GM12878 (cell line): ENCODE measurements at regions not wholly inside any gene's neighbourhood (a gene's known extent, or its start where the extent isn't known, plus 50 kb on each side); places are given as distances from the start of the nearest gene placed in this dataset.
"Not testable (repeated sequence)": the region's sequence is repeated elsewhere in the genome, so short reads cannot be mapped to it uniquely, and the experiment has no call there.

ENCODE experiments used
- ASH2L ChIP-seq: fragments of 300-600, 200-600 bp; sonication (generic); IDR thresholded peaks from 2 replicates; pipeline ENCODE4 v1.6.1; 2017; ENCODE audit warnings: low read depth, mild to moderate bottlenecking, borderline replicate concordance
- EZH2 ChIP-seq: IDR thresholded peaks from 2 replicates; pipeline ENCODE4 v1.6.1; 2012; ENCODE audit warnings: low read depth, mild to moderate bottlenecking, control low read depth, inconsistent platforms, low read length, borderline replicate concordance; ENCODE audit not compliant: control insufficient read depth
- MXI1 ChIP-seq: fragments of 150-350 bp; IDR thresholded peaks from 2 replicates; pipeline ENCODE4 v1.6.1; 2011; ENCODE audit warnings: low read depth, mild to moderate bottlenecking, inconsistent platforms, low read length, improper control_type of control experiment
- NR2C2 ChIP-seq: IDR thresholded peaks from 2 replicates; pipeline ENCODE4 v1.6.1; 2011; ENCODE audit warnings: borderline replicate concordance, low read depth; ENCODE audit not compliant: control insufficient read depth, insufficient read length
- NR2F1 ChIP-seq: fragments of 450-650 bp; conservative IDR thresholded peaks from 2 replicates; pipeline ENCODE4 v1.6.1; 2017; ENCODE audit warnings: mild to moderate bottlenecking
- POLR2A ChIP-seq: IDR thresholded peaks from 2 replicates; pipeline ENCODE4 v1.6.1; 2011; ENCODE audit warnings: low read depth, mild to moderate bottlenecking, low read length
- RAD21 ChIP-seq: IDR thresholded peaks from 2 replicates; pipeline ENCODE4 v1.6.1; 2011; ENCODE audit warnings: mild to moderate bottlenecking, low read depth, low read length, moderate library complexity; ENCODE audit not compliant: insufficient read depth
- TF ChIP-seq, protein P1 (sequence below), 3 experiments: IDR thresholded peaks in 2 of 3; conservative IDR thresholded peaks in 1 of 3; 2 replicates each; pipeline ENCODE4 v1.5.1; 2011; ENCODE audit warnings: low read depth in 3 of 3, low read length in 3 of 3, mild to moderate bottlenecking in 3 of 3, control low read depth in 2 of 3, moderate library complexity in 2 of 3, inconsistent platforms in 1 of 3, mixed read lengths in 1 of 3; ENCODE audit not compliant: control insufficient read depth in 2 of 3, insufficient read depth in 1 of 3; ENCODE audit errors: extremely low read depth in 1 of 3
- TF ChIP-seq, protein P2 (sequence below): IDR thresholded peaks from 2 replicates; pipeline ENCODE4 v1.6.1; 2012; ENCODE audit warnings: mild to moderate bottlenecking, low read depth, low read length

DNA sequence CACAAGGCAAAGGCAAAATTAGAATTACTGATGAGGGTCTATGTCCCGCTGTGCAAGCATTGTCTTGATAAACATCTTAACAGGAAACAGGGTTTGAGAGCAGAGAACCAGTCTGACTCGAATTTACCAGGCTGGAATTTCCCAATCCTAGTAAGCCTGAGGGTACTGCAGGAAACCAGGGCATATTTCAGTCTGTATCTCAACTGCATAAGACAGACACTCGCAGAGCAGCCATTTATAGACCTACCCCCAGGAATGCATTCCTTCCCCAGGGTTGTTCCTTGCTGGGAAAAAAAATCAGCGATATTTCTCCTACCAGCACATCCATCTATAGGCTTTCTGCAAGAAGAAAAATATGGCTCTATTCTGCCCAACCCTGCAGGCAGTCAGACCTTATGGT lies 283.8 kb upstream of the ATXN7L3B start:
- TF ChIP-seq RAD21, ASH2L, POLR2A, EZH2, NR2C2, NR2F1, MXI1: not testable (repeated sequence)
- TF ChIP-seq, protein P1, sequence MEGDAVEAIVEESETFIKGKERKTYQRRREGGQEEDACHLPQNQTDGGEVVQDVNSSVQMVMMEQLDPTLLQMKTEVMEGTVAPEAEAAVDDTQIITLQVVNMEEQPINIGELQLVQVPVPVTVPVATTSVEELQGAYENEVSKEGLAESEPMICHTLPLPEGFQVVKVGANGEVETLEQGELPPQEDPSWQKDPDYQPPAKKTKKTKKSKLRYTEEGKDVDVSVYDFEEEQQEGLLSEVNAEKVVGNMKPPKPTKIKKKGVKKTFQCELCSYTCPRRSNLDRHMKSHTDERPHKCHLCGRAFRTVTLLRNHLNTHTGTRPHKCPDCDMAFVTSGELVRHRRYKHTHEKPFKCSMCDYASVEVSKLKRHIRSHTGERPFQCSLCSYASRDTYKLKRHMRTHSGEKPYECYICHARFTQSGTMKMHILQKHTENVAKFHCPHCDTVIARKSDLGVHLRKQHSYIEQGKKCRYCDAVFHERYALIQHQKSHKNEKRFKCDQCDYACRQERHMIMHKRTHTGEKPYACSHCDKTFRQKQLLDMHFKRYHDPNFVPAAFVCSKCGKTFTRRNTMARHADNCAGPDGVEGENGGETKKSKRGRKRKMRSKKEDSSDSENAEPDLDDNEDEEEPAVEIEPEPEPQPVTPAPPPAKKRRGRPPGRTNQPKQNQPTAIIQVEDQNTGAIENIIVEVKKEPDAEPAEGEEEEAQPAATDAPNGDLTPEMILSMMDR (IDR thresholded peaks at IDR 0.05 in 2 of 3, conservative IDR thresholded peaks at IDR 0.05 in 1 of 3; ENCODE audit: control insufficient read depth in 2 of 3, extremely low read depth in 1 of 3, insufficient read depth in 1 of 3, low read depth in 3 of 3, low read length in 3 of 3) = not testable (repeated sequence)
- TF ChIP-seq, protein P2, sequence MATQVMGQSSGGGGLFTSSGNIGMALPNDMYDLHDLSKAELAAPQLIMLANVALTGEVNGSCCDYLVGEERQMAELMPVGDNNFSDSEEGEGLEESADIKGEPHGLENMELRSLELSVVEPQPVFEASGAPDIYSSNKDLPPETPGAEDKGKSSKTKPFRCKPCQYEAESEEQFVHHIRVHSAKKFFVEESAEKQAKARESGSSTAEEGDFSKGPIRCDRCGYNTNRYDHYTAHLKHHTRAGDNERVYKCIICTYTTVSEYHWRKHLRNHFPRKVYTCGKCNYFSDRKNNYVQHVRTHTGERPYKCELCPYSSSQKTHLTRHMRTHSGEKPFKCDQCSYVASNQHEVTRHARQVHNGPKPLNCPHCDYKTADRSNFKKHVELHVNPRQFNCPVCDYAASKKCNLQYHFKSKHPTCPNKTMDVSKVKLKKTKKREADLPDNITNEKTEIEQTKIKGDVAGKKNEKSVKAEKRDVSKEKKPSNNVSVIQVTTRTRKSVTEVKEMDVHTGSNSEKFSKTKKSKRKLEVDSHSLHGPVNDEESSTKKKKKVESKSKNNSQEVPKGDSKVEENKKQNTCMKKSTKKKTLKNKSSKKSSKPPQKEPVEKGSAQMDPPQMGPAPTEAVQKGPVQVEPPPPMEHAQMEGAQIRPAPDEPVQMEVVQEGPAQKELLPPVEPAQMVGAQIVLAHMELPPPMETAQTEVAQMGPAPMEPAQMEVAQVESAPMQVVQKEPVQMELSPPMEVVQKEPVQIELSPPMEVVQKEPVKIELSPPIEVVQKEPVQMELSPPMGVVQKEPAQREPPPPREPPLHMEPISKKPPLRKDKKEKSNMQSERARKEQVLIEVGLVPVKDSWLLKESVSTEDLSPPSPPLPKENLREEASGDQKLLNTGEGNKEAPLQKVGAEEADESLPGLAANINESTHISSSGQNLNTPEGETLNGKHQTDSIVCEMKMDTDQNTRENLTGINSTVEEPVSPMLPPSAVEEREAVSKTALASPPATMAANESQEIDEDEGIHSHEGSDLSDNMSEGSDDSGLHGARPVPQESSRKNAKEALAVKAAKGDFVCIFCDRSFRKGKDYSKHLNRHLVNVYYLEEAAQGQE = not testable (repeated sequence)
